PC-3 (cell line): ENCODE measurements at regions not wholly inside any gene's neighbourhood (a gene's known extent, or its start where the extent isn't known, plus 50 kb on each side); places are given as distances from the start of the nearest gene placed in this dataset.

Experiments
- CTCF ChIP-seq: fragments of 300-600 bp; sonication (generic); conservative IDR thresholded peaks from 2 replicates; pipeline ENCODE4 v1.5.1; 2017; ENCODE audit warnings: antibody characterized with exemption, low read depth, mild to moderate bottlenecking, low read length
- EZH2 ChIP-seq: fragments of 300-600 bp; sonication (generic); IDR thresholded peaks from one replicate; pipeline ENCODE4 v1.6.1; 2017; ENCODE audit warnings: antibody characterized with exemption, mild to moderate bottlenecking, low read length; ENCODE audit not compliant: unreplicated experiment
- EZH2phosphoT487 ChIP-seq: fragments of 300-600 bp; sonication (generic); IDR thresholded peaks from 2 replicates; pipeline ENCODE4 v1.6.1; 2018; ENCODE audit warnings: mild to moderate bottlenecking, antibody characterized with exemption, low read length, borderline replicate concordance

- TF ChIP-seq EZH2phosphoT487 (no peak), CTCF (no peak), EZH2 (no peak)
Measured at GRCh38 chr21:29232530-29233255, 66.0 kb upstream of the BACH1 start.
